D721Med (cell line): ENCODE measurements at regions not wholly inside any gene's neighbourhood (a gene's known extent, or its start where the extent isn't known, plus 50 kb on each side); places are given as distances from the start of the nearest gene placed in this dataset.

Experiments used
- DNase-seq: peaks from one replicate; pipeline ENCODE4 v3.0.0; 2011; ENCODE audit warnings: low spot score; ENCODE audit not compliant: insufficient read length
- FAIRE-seq: peaks from 2 replicates; lab custom pipeline; 2011; peaks lifted over from hg19 to GRCh38; lab: Jason Lieb, UNC
- CTCF ChIP-seq: IDR thresholded peaks from 2 replicates; pipeline ENCODE4 v1.5.1; 2012; ENCODE audit warnings: mild to moderate bottlenecking, control low read depth; ENCODE audit not compliant: insufficient read depth; ENCODE audit errors: missing control alignments

- FAIRE-seq (no peak), DNase-seq (no peak)
- TF ChIP-seq CTCF, result no peak
These were observed 610.3 kb upstream of the USP24 start for GRCh38 chr1:55825461-55825860.

DNA sequence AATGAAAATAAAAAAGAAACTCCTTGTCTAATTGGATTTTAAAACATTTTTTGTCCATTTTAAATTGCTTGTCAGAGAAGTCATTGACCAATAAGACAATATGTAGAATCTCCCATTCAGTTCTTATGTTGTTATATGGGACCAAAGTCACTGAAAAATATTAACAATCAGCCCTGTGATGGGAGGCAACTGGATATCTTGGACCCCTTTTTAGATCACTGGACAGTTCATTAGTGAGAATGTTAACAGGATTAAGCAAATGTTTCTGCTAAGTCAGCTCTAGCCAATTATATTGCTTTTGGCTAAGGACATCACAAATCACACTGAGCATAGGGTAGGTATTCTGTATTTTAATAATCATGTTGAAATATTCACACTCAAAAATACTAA, 609.1 kb upstream of the USP24 start:
- no peak for FAIRE-seq
- DNase-seq, result no peak
- TF ChIP-seq CTCF, result no peak

GRCh38 chr1:55823541-55824250, 608.5 kb upstream of the USP24 start:
- no peak for DNase-seq
- no peak for TF ChIP-seq CTCF
- FAIRE-seq, result no peak

DNA sequence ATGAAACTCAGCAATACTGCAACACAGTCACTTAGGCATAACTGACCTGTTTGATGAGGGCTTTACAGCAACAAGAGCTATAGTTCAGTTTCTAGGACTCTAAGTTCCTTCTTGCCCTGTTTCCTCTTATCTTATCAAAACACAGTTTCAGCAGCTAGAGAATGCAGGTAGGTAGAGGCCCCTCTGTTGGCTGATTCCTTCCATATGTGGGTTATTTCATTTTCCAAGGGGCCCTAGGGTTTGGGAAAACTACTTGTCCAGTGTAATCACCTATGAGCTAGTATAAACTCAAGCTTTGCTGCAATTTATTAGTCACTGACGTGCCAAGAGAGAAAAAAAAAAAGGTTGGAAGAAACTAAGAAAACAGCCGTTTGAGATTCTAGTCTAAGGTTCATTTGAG, 607.7 kb upstream of the USP24 start:
- no peak for TF ChIP-seq CTCF
- DNase-seq (no peak), FAIRE-seq (no peak)

- DNase-seq, result no peak
- FAIRE-seq, result no peak
- TF ChIP-seq CTCF, result no peak
These were observed 606.1 kb upstream of the USP24 start for GRCh38 chr1:55821234-55821633.

DNA sequence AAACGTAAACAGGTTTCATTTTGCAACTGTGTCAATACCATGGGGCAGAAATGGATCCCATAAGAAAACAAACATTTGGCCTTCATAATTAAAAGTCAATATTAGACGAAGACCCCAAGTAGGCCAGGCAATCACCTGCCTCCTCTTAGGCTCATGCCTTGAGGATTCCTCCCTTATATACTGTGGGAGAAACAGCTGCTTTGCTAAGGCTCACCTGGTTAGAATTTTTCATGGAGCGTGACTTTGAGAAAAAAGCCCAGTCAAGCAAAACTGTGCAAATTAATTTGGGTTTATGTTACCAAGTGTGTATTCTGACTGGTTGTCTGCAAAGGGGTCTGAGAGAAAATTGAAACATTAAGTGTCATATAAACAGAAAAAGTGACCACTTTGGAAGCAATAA, 605.3 kb upstream of the USP24 start:
- DNase-seq (no peak), FAIRE-seq (no peak)
- no peak for TF ChIP-seq CTCF

GRCh38 chr1:55819011-55819410, 603.8 kb upstream of the USP24 start:
- TF ChIP-seq CTCF, result no peak
- FAIRE-seq (no peak), DNase-seq (no peak)
